ENCODE measurements at regions not wholly inside any gene's neighbourhood (a gene's known extent, or its start where the extent isn't known, plus 50 kb on each side); places are given as distances from the start of the nearest gene placed in this dataset.

DNA sequence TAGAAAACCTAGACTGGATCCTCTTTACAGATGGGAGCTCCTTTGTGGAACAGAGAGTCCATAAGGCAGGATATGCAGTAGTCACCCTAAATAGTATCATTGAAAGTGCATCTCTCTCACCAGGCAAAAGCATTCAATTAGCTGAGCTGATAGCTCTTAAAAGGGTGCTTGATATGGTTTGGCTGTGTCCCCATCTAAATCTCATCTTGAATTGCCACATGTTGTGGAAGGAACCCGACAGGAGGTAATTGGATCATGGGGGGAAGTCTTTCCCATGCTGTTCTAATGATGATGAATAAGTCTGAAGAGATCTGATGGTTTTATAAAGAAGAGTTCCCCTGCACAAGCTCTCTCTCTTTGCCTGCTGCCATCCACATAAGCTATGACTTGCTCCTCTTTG is 96.2 kb upstream of the RMP24 start:
- no peak for TF ChIP-seq ZNF184 (tag by site-specific recombination; IDR thresholded peaks at IDR 0.05)
- TF ChIP-seq, protein P1, sequence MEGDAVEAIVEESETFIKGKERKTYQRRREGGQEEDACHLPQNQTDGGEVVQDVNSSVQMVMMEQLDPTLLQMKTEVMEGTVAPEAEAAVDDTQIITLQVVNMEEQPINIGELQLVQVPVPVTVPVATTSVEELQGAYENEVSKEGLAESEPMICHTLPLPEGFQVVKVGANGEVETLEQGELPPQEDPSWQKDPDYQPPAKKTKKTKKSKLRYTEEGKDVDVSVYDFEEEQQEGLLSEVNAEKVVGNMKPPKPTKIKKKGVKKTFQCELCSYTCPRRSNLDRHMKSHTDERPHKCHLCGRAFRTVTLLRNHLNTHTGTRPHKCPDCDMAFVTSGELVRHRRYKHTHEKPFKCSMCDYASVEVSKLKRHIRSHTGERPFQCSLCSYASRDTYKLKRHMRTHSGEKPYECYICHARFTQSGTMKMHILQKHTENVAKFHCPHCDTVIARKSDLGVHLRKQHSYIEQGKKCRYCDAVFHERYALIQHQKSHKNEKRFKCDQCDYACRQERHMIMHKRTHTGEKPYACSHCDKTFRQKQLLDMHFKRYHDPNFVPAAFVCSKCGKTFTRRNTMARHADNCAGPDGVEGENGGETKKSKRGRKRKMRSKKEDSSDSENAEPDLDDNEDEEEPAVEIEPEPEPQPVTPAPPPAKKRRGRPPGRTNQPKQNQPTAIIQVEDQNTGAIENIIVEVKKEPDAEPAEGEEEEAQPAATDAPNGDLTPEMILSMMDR (tag by site-specific recombination; IDR thresholded peaks at IDR 0.05), result no peak
- TF ChIP-seq ZSCAN30 (tag by site-specific recombination; IDR thresholded peaks at IDR 0.05), result no peak
- TF ChIP-seq, protein P2, sequence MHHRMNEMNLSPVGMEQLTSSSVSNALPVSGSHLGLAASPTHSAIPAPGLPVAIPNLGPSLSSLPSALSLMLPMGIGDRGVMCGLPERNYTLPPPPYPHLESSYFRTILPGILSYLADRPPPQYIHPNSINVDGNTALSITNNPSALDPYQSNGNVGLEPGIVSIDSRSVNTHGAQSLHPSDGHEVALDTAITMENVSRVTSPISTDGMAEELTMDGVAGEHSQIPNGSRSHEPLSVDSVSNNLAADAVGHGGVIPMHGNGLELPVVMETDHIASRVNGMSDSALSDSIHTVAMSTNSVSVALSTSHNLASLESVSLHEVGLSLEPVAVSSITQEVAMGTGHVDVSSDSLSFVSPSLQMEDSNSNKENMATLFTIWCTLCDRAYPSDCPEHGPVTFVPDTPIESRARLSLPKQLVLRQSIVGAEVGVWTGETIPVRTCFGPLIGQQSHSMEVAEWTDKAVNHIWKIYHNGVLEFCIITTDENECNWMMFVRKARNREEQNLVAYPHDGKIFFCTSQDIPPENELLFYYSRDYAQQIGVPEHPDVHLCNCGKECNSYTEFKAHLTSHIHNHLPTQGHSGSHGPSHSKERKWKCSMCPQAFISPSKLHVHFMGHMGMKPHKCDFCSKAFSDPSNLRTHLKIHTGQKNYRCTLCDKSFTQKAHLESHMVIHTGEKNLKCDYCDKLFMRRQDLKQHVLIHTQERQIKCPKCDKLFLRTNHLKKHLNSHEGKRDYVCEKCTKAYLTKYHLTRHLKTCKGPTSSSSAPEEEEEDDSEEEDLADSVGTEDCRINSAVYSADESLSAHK (tag by site-specific recombination; IDR thresholded peaks at IDR 0.05), result no peak
- no peak for TF ChIP-seq ZNF350 (tag by site-specific recombination; IDR thresholded peaks at IDR 0.05)
- TF ChIP-seq, protein P3, sequence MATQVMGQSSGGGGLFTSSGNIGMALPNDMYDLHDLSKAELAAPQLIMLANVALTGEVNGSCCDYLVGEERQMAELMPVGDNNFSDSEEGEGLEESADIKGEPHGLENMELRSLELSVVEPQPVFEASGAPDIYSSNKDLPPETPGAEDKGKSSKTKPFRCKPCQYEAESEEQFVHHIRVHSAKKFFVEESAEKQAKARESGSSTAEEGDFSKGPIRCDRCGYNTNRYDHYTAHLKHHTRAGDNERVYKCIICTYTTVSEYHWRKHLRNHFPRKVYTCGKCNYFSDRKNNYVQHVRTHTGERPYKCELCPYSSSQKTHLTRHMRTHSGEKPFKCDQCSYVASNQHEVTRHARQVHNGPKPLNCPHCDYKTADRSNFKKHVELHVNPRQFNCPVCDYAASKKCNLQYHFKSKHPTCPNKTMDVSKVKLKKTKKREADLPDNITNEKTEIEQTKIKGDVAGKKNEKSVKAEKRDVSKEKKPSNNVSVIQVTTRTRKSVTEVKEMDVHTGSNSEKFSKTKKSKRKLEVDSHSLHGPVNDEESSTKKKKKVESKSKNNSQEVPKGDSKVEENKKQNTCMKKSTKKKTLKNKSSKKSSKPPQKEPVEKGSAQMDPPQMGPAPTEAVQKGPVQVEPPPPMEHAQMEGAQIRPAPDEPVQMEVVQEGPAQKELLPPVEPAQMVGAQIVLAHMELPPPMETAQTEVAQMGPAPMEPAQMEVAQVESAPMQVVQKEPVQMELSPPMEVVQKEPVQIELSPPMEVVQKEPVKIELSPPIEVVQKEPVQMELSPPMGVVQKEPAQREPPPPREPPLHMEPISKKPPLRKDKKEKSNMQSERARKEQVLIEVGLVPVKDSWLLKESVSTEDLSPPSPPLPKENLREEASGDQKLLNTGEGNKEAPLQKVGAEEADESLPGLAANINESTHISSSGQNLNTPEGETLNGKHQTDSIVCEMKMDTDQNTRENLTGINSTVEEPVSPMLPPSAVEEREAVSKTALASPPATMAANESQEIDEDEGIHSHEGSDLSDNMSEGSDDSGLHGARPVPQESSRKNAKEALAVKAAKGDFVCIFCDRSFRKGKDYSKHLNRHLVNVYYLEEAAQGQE (tag by site-specific recombination; IDR thresholded peaks at IDR 0.05), result no peak
- no peak for TF ChIP-seq ZNF274 (IDR thresholded peaks at IDR 0.05; ENCODE audit: low read length)
- TF ChIP-seq ZNF274 (tag by site-specific recombination; IDR thresholded peaks at IDR 0.05; ENCODE audit: borderline replicate concordance), result no peak
- TF ChIP-seq, protein P4, sequence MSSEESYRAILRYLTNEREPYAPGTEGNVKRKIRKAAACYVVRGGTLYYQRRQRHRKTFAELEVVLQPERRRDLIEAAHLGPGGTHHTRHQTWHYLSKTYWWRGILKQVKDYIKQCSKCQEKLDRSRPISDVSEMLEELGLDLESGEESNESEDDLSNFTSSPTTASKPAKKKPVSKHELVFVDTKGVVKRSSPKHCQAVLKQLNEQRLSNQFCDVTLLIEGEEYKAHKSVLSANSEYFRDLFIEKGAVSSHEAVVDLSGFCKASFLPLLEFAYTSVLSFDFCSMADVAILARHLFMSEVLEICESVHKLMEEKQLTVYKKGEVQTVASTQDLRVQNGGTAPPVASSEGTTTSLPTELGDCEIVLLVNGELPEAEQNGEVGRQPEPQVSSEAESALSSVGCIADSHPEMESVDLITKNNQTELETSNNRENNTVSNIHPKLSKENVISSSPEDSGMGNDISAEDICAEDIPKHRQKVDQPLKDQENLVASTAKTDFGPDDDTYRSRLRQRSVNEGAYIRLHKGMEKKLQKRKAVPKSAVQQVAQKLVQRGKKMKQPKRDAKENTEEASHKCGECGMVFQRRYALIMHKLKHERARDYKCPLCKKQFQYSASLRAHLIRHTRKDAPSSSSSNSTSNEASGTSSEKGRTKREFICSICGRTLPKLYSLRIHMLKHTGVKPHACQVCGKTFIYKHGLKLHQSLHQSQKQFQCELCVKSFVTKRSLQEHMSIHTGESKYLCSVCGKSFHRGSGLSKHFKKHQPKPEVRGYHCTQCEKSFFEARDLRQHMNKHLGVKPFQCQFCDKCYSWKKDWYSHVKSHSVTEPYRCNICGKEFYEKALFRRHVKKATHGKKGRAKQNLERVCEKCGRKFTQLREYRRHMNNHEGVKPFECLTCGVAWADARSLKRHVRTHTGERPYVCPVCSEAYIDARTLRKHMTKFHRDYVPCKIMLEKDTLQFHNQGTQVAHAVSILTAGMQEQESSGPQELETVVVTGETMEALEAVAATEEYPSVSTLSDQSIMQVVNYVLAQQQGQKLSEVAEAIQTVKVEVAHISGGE (tag by site-specific recombination; conservative IDR thresholded peaks at IDR 0.05; ENCODE audit: low read depth), result no peak
